GM21360 (cell line): ENCODE measurements at regions not wholly inside any gene's neighbourhood (a gene's known extent, or its start where the extent isn't known, plus 50 kb on each side); places are given as distances from the start of the nearest gene placed in this dataset.

Source experiments
- ATAC-seq: cut with Tn5 transposase; IDR thresholded peaks from one replicate; pipeline ENCODE4 v1.9.1; 2021; ENCODE audit warnings: mild to moderate bottlenecking, moderate library complexity; ENCODE audit not compliant: unreplicated experiment

DNA sequence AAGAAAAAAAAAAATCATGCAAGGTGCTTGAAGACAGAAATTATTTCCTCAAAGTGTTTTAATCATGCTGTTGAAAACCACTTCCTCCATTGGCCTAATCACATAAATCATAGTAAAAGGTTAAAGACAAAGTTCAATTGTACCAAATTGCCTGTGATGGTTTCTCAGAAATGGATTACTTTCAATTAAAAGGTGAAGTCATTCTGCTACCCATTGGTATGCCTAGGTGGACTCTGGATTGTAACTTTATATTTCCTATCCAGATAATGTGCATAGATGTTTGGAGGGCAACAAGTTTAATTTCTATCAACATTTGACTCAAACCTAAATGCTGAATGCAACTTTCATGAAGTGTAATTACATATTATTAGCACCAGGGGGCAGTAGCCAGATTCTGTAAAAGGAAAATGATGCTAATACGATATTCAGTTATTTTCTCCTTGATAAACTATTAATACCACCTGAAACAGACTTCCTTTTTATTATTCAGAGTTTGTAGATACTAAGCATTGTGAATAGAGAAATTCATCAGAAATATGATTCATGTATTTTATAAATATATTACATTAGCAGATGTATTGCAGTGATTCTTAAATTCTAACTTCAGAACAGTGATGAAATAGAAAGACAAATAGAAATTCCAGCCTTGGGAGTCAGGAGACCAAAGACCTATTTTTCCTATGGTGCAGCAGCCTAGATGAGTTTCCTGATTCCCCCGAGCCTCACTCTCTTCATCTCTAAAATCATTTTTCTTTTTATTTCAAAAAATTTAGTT lies 148.2 kb downstream of the CAAP1 start:
- no peak for ATAC-seq

GRCh38 chr9:26742828-26743476 lies 149.7 kb downstream of the CAAP1 start:
- ATAC-seq = no peak

- ATAC-seq = no peak
Measured at GRCh38 chr9:26735160-26735559, 157.4 kb downstream of the CAAP1 start.

DNA sequence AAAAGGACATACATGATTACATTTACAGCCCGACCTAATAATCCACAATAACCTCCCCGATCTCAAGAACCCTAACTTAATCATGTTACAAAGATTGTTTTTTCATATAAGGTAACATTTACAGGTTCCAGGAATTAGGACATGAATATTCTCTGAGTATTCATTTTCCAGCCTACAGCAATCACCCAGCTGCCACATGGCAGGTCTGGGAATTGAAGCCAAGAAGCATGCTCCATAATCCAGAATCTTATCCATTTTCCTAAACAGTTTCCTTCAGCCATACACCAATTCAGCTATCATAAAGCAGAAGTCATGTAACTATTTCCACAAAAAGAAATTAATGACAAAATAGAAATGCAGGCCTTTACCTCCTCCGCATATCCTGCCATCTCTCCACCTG lies 163.4 kb downstream of the CAAP1 start:
- ATAC-seq = no peak

GRCh38 chr9:26727471-26727870 lies 165.1 kb downstream of the CAAP1 start:
- no peak for ATAC-seq

DNA sequence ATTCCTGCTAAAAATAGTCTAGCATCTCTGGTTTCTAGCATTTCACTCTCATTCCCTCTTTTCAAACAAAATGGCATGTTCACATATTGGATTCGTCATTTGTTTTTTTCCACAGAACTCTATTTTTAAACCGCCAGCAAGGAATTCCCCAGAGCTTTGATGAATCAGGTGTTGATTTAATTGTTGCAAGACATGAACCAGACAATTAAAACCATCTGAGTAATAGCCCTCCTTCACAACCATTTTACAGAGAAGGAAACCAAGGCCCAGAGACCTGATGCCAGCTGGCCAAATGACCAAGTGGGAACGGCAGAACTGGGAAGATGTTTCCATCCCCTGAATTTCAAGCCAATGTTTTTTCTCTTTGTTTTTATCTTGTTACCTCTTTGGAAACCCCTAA lies 167.0 kb downstream of the CAAP1 start:
- ATAC-seq = no peak

DNA sequence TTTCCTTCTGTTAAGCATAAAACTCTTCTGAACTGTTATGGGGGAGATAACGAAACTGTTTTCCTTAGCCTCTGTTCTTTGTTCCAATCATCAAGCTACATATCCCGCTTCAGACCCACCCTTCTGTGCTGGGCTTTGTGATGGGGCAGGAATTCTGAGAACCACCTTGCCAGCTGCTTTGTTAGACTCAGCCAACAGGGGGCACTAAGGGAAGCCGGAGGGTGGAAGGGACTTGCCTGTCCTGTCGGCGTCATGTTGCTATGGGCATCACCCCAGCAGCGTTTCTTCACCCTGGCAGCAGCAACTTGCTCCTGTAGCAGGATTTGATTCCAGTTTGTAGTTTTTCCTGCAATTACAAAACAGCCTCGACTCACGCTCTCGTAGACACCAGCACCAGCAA lies 169.1 kb downstream of the CAAP1 start:
- peak; percentile 85 for ATAC-seq

DNA sequence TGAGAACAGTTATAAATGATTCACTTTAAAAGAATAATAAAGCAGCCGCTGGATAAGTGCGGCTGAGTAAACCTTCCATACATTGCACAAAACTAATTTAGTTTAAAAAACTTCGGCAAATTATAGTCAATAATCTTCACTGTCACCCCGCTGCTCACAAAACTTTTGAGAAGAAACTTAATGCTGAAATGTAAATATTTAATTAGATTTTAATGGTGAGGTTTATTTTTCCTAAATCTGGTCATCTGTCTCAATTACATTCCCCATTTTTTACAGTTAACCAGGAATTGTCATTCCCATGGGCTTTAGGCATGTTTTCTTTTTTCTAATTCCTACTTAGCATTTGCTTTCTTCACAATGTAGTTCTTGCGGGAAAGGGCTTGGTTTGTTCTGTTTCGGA lies 169.8 kb downstream of the CAAP1 start:
- ATAC-seq = no peak

DNA sequence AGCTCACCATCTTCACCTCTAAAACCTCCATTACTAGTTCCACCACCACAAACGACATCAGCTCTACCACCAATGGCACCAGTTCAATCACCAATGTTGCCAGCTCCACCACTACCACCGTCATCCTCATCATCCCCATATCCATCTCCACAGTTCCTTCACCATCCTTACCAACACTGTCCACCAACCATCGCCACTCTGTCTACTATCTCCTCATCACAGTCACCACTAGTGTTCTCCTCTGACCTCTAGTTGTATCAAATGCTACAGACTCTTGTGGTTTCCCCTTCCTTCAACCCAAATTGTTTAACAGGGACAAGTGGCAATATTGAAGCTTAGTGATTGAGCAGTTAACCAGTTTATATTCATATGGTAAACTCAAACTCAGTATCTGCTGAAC lies 182.6 kb downstream of the CAAP1 start:
- no peak for ATAC-seq

- no peak for ATAC-seq
Measured at GRCh38 chr9:26706223-26706622, 186.4 kb downstream of the CAAP1 start.

- ATAC-seq = no peak
Measured at GRCh38 chr9:26695298-26695622, 197.3 kb downstream of the CAAP1 start.

DNA sequence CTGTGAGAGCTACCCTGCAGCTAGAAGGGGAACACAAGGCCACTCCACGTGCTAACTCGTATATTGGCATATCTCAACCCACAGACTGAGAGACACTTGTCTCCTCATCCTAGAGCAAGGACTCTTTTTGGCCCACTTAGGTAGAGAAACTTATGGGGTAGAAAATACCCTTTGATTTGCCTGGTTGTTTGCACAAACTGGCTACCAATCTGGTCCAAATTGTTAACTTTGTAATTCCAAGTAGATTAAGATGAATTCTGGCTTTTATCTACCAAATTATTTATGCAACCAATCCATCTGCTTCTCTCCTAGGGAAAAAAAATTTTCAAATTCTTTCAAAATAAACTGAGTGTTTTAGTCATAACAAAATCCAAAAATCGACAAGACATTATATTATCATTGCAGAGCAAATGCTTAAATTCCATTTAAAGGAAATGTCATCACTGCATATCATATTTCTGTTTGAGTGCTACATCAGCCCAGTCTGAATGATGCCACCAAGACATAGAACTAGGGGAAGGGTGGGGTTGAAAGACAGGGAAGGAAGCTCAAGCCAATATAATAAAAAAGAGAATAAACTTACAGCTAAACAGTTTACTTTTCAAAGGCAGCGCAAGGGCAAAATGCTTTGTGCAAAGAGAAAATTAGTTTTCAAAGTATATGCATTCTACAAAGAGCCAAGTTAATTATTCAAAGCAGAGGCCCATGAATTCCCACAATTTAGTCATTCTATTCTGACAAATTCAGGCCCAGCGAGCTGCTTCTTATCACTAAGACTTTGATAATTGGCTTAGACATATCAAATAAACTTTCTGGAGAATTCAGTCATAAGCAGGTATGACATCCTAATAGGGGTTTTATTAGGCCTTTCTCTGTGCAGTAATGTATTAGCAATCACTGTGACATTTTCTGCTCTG lies 198.0 kb downstream of the CAAP1 start:
- ATAC-seq = no peak

- no peak for ATAC-seq
Measured at GRCh38 chr9:26689041-26689440, 203.6 kb downstream of the CAAP1 start.

DNA sequence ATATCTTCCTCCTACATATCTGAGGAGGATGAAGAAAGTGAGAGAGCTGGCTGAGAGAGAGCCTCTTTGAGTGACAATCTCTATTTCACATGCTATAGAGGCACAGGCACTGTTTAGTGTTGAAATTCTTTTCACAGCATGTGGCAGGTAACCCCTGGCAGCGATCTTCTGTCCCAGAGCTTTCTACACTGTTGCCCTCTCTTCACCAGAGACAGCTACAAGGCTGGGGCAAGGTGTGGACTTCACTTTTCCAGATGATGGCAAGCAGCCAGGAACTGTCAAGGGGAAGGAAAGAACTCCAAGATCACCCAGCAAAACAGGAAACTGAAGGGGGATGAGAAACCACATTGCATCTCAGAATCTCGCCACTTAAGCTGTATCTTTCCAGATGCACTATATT lies 205.2 kb downstream of the CAAP1 start:
- ATAC-seq = no peak

DNA sequence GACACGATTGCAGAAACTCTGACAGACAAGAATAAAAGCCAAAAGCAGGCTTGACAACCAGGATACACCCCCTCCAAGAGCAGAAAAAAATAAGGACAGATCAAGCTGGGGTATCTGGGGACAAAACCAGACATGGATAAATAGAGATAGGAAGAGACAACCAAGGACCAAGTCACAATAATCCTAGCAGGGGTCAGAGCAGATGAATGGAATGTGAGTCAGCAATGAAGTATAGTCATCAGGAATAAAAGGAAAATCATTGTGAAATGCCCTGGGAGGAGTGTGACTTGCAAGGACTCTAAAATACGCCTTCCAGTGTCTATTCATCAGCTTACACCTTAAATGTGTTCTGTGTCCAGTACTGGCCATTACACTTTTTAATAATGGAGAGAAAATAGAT lies 206.8 kb downstream of the CAAP1 start:
- ATAC-seq = no peak

DNA sequence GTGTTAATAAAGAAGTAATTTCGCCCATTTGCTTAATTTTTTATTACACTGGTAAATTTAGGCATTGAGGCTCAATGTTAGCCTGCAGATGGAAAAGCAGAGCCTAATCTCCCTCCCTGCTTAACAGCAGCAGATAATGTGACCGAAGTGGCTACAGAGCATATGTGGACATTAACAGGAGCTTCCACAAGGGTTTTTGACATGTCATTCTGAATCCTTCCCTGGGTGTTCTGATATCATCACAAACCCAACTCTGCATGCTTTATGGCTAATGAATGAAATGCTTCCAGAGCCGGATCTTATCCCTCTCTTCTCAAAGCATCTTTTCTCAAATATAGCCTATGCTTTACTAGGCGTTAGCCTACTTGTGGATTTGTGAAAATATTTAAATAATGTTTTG lies 208.6 kb downstream of the CAAP1 start:
- ATAC-seq = no peak

DNA sequence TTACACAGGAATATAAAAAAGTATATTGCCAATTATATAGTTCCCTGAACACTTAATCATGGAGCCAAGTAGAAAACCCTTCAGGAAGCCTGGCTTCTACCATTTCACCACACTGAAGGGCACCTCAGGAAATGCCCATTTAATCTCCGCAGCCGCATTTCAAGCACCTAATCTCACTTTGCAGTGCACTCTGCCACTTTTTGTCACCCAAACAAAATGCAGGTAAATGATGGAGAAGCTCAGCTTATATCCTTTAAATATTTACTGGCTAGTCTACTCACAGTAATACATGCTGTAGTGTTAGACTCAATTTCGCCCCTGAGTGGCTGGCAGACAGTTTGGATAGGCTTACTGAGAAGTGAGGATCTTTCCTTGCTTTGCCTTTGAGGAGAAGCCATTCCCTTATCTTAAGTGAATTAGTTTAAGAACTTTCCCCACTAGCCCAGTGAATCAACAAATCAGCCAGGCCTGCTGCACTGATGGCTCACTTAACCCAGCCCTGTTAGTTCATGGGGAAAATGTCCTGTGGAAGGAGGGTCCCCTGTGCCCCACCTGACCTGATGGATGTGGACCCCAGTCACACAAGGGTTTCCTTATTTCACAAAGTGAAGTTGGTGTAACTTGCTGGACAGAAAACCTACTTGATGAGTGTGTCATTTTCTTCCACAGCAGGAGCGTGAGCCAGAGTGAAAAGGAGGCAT lies 209.7 kb downstream of the CAAP1 start:
- ATAC-seq = no peak

- ATAC-seq = no peak
Measured at GRCh38 chr9:26682041-26682440, 210.6 kb downstream of the CAAP1 start.

DNA sequence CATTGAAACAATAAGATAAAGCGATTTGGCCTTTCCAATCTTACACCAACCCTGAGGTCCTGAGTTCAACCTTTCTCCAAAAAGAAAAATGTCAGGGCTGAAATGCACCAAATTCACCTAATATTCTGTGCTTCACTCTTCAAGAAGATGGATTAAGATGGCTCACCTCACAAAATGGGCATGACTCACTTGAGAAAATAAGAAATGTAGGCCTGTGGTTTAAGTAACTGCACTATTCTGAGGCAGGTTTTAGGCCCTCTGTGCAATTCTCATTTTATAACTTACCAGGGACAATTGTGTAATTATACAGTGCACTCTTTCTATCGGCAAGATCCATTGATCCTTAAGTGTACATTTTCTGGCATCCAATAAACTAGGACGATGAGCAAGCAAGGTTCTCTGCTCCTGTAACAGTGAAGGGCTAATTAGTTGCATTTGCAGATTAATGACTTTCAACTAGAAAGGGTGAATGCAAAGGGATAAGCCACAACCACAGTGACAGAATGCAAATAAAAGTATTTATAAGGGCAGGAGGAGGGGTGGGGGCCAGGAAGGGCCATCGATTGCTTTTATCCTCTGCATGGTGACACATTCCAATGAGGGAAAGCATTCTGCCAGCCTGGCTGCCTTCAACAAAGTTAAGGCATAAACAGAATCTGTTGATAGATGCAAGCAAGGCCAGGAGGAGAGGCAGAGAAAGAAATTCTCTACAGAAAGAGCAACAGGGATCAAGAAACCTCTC lies 214.5 kb downstream of the CAAP1 start:
- ATAC-seq = no peak

- ATAC-seq = no peak
Measured at GRCh38 chr9:26675035-26675434, 217.6 kb downstream of the CAAP1 start.

GRCh38 chr9:26673261-26673660 lies 219.3 kb downstream of the CAAP1 start:
- no peak for ATAC-seq
